Stimulated activated naive CD8-positive, alpha-beta T cell treated with anti-CD3 and anti-CD28 coated beads, Interleukin-15, Interleukin-2, amounts not matched to agents 100 ng/mL and 50 ng/mL, for 24 hours (primary cell): ENCODE measurements at regions not wholly inside any gene's neighbourhood (a gene's known extent, or its start where the extent isn't known, plus 50 kb on each side); places are given as distances from the start of the nearest gene placed in this dataset.

Experiments
- H3K27ac Mint-ChIP-seq: one replicate; pipeline ENCODE4 v1.8.0; 2021; ENCODE audit warnings: mild to moderate bottlenecking, mixed read lengths
- H3K27me3 Mint-ChIP-seq: one replicate; pipeline ENCODE4 v1.8.0; 2021; ENCODE audit warnings: mixed read lengths
- H3K36me3 Mint-ChIP-seq: one replicate; pipeline ENCODE4 v1.8.0; 2021; ENCODE audit warnings: low read depth, mixed read lengths
- H3K4me1 Mint-ChIP-seq: one replicate; pipeline ENCODE4 v1.8.0; 2021; ENCODE audit warnings: low read depth, mixed read lengths
- H3K4me3 Mint-ChIP-seq: one replicate; pipeline ENCODE4 v1.8.0; 2021; ENCODE audit warnings: mild to moderate bottlenecking, mixed read lengths
- H3K9me3 Mint-ChIP-seq: one replicate; pipeline ENCODE4 v1.8.0; 2021; ENCODE audit warnings: mixed read lengths

DNA sequence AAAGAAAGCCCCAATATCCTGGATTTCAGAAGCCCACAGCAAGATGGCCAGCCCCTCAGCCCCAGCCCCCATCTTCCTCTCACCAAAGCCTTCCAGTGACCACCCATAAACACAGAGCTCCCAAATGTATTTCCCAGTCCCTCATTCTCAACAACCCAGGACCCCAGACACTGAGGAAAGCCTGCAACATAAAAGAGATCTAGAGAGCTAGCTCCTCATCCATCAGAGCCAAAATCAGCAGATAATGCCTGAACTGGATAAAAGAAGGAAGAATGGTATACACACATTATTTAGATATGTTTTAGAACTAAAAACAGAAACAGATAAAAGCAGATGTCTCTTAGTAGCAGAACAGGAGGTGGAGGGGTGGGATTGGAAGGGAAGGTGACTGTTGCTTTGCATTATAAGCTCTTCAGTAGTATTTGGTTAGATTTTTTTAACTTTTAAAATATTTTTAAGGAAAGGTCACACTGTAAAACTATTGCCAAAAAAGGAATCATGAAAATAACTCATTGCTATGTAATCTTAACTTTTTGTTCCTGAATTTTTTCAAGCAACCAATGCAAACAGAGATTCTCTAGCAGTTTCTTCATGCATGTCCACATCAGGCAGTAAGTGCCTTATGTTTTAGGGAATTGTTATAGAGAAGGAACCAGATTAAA lies 144.2 kb upstream of the PKDCC start:
- H3K36me3 Mint-ChIP-seq: no peaks in the 10 kb centered on the region
- no peak overlapping the region for H3K27ac Mint-ChIP-seq
- no peaks in the 10 kb centered on the region for H3K9me3 Mint-ChIP-seq
- no peaks in the 10 kb centered on the region for H3K4me1 Mint-ChIP-seq
- no peak overlapping the region for H3K4me3 Mint-ChIP-seq
- H3K27me3 Mint-ChIP-seq: peaks cover 41% of the 10 kb centered on the region

DNA sequence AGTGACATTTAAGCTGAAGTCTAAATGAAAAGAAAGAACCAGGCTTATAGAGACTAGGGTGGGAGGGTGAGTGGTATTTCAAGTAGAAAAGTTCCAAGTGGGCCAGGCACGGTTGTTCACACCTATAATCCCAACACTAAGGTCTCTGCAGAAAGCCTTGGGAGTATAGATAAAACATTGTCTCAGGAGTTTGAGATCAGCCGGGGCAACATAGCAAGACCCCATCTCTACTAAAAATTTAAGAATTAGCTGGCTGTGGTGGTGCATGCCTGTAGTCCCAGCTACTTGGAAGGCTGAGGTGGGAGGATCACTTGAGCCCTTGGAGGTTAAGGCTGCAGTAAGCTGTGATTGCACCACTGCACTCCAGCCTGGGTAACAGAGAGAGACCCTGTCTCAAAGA lies 143.4 kb upstream of the PKDCC start:
- Mint-ChIP-seq H3K27ac (no peak overlapping the region), H3K9me3 (no peaks in the 10 kb centered on the region), H3K36me3 (no peaks in the 10 kb centered on the region), H3K27me3 (peaks cover 36% of the 10 kb centered on the region), H3K4me1 (no peaks in the 10 kb centered on the region), H3K4me3 (no peak overlapping the region)

DNA sequence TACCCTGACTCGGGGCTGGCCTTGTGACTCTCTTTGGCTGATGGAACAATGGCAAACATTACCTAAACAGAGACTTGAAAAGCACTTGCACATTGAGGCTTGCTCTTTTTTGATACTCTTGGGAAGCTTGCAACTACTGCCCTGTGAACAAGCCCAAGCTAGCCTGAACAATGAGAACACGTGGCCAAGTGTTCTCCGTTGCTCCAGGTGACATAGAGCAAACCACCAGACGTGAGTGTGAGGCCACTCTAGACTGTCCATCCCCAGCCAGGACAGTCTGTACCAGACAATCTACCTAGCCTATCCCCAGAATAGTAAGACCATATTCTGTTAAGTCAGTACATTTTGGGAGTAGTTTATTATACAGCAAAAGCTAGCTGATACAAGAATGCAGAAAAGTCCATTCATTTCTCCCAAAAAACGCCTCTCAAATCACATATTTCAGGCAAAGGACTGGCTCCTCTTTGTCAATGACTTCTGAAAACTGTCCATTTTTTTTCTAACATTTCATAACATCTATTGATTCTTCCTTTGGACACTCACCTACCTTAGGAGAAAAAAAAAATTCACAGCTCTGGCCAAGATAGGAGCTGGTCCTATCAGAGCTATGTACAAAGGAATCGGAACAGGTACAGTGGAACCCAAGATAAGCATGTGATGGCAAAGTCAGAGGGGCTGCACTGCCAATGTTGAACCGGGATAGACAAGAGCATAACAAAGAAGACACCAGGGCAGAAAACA lies 142.1 kb upstream of the PKDCC start:
- H3K4me1 Mint-ChIP-seq: no peaks in the 10 kb centered on the region
- H3K4me3 Mint-ChIP-seq: no peak overlapping the region
- H3K27ac Mint-ChIP-seq: no peak overlapping the region
- peaks cover 40% of the 10 kb centered on the region for H3K27me3 Mint-ChIP-seq
- H3K36me3 Mint-ChIP-seq: no peaks in the 10 kb centered on the region
- H3K9me3 Mint-ChIP-seq: no peaks in the 10 kb centered on the region

DNA sequence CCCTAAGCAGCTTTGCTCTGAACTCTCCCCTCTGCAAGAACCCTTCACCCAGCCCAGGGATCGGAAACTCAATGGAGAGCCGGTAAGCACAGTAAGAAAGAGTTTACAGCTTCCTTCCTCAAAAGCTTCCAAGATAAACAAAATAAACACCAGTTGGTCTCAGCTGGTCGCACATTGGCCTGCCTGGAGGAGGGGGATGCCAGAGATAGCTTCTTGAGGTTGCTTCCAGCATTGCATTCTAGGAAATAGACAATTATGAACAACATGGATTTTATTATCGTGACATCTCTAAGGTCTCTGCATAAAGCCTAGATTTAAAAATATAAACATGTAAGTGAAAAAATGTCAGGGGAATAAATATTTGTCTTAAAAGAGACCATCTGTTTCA lies 141.5 kb upstream of the PKDCC start:
- Mint-ChIP-seq H3K4me1 (no peaks in the 10 kb centered on the region), H3K4me3 (no peak overlapping the region), H3K27me3 (peaks cover 42% of the 10 kb centered on the region), H3K36me3 (no peaks in the 10 kb centered on the region), H3K27ac (no peak overlapping the region), H3K9me3 (no peaks in the 10 kb centered on the region)

- Mint-ChIP-seq H3K4me3 (no peak overlapping the region), H3K27me3 (peaks cover 35% of the 10 kb centered on the region), H3K36me3 (no peaks in the 10 kb centered on the region), H3K4me1 (no peaks in the 10 kb centered on the region), H3K9me3 (no peaks in the 10 kb centered on the region), H3K27ac (no peak overlapping the region)
Measured at GRCh38 chr2:41907141-41907540, 140.7 kb upstream of the PKDCC start.

DNA sequence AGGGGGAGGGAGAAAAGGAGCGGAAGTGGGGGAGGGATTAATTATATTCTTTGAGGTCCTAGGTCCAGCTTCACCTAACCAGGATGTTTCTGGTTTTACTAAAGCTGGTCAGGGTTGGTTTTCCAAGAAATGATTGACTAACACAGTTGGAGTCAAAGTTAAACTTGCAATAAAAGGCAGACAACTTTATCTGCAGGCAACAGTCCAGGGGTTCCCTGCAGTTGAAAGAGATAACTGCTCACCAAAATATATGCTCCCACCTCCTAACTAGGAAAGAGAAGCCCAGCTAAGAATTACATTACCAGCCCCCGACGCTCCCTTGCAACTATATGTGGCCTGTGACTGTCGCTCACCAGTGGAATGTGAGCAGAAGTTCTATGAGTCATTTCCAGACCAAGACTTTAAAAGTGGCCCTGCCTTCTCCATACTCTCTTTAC lies 140.0 kb upstream of the PKDCC start:
- no peaks in the 10 kb centered on the region for H3K4me1 Mint-ChIP-seq
- no peaks in the 10 kb centered on the region for H3K36me3 Mint-ChIP-seq
- no peak overlapping the region for H3K4me3 Mint-ChIP-seq
- H3K27me3 Mint-ChIP-seq: peaks cover 35% of the 10 kb centered on the region
- H3K27ac Mint-ChIP-seq: no peak overlapping the region
- no peaks in the 10 kb centered on the region for H3K9me3 Mint-ChIP-seq

DNA sequence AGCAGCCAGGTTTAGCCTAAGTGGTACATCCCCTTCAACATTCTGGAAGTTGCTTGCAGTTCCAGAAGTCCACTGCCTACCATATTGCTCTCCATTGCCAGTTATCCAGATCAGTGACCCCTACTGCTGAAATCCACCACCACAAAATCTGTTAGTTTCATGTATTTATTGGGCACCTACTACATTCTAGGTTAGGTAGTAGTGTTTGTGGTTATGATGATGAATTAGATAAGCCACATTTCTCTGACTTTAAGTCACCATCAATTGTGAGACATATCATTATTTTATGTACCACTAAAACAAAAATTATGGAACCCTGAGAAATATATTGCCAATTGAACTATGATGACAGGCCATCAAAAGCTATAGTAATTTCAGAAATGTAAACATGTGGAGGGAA lies 139.5 kb upstream of the PKDCC start:
- Mint-ChIP-seq H3K27ac (no peak overlapping the region), H3K27me3 (peaks cover 29% of the 10 kb centered on the region), H3K4me3 (no peak overlapping the region), H3K36me3 (no peaks in the 10 kb centered on the region), H3K4me1 (no peaks in the 10 kb centered on the region), H3K9me3 (no peaks in the 10 kb centered on the region)

DNA sequence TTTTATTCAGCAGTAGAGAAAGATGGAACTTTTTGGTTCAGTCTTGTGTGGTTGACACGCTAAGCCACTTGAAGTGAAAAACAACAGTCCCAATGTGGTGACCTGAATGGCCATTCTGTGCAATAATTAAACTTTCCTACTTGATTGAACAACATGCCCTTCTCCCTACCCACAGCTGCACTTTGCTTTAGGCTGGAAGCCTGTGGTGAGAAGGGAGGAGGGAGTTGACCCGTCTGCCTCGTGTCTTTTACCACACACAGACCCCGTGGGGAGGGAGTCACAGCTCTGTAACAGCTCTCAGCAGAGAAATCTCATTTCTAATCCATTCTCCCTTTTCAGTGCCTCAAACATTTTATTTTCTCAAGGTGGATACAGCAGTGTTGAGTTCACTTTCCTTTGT lies 138.2 kb upstream of the PKDCC start:
- no peaks in the 10 kb centered on the region for H3K36me3 Mint-ChIP-seq
- H3K27ac Mint-ChIP-seq: no peak overlapping the region
- peaks cover 22% of the 10 kb centered on the region for H3K27me3 Mint-ChIP-seq
- no peak overlapping the region for H3K4me3 Mint-ChIP-seq
- no peaks in the 10 kb centered on the region for H3K4me1 Mint-ChIP-seq
- no peaks in the 10 kb centered on the region for H3K9me3 Mint-ChIP-seq

GRCh38 chr2:41910126-41910525 lies 137.7 kb upstream of the PKDCC start:
- Mint-ChIP-seq H3K27me3 (peaks cover 22% of the 10 kb centered on the region), H3K36me3 (no peaks in the 10 kb centered on the region), H3K27ac (no peak overlapping the region), H3K9me3 (no peaks in the 10 kb centered on the region), H3K4me1 (no peaks in the 10 kb centered on the region), H3K4me3 (no peak overlapping the region)

- Mint-ChIP-seq H3K9me3 (no peaks in the 10 kb centered on the region), H3K27ac (no peak overlapping the region), H3K4me3 (no peak overlapping the region), H3K27me3 (peaks cover 22% of the 10 kb centered on the region), H3K4me1 (no peaks in the 10 kb centered on the region), H3K36me3 (no peaks in the 10 kb centered on the region)
Measured at GRCh38 chr2:41911033-41911432, 136.8 kb upstream of the PKDCC start.

DNA sequence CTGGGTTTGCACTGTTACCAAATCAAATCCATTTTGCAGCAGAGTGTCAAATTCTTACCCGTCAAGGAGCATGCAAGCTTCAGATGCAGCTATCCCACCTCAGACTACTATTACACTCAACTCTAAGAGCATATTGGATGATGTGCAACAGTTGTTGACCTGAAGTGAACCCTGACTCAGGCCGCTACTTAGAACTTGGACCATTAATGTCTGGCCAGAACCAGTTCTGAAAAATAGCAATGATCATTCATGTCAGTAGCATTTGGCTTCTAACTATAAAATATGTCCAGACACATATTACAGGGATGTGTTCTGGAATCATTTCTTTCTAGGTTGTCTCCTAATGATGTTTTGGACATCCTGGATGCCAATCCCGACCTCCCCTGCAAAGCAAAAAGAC lies 135.5 kb upstream of the PKDCC start:
- no peak overlapping the region for H3K27ac Mint-ChIP-seq
- no peaks in the 10 kb centered on the region for H3K4me1 Mint-ChIP-seq
- peaks cover 14% of the 10 kb centered on the region for H3K27me3 Mint-ChIP-seq
- H3K36me3 Mint-ChIP-seq: no peaks in the 10 kb centered on the region
- no peak overlapping the region for H3K4me3 Mint-ChIP-seq
- no peaks in the 10 kb centered on the region for H3K9me3 Mint-ChIP-seq

GRCh38 chr2:41912776-41913175 lies 135.0 kb upstream of the PKDCC start:
- H3K36me3 Mint-ChIP-seq: no peaks in the 10 kb centered on the region
- H3K27me3 Mint-ChIP-seq: peaks cover 13% of the 10 kb centered on the region
- no peaks in the 10 kb centered on the region for H3K9me3 Mint-ChIP-seq
- no peaks in the 10 kb centered on the region for H3K4me1 Mint-ChIP-seq
- no peak overlapping the region for H3K4me3 Mint-ChIP-seq
- H3K27ac Mint-ChIP-seq: no peak overlapping the region

- Mint-ChIP-seq H3K36me3 (no peaks in the 10 kb centered on the region), H3K27ac (no peak overlapping the region), H3K27me3 (peaks cover 10% of the 10 kb centered on the region), H3K9me3 (no peaks in the 10 kb centered on the region), H3K4me3 (no peak overlapping the region), H3K4me1 (no peaks in the 10 kb centered on the region)
Measured at GRCh38 chr2:41913311-41913710, 134.5 kb upstream of the PKDCC start.

- Mint-ChIP-seq H3K36me3 (no peaks in the 10 kb centered on the region), H3K27ac (no peak overlapping the region), H3K4me1 (no peaks in the 10 kb centered on the region), H3K27me3 (peaks cover 6% of the 10 kb centered on the region), H3K4me3 (no peak overlapping the region), H3K9me3 (no peaks in the 10 kb centered on the region)
Measured at GRCh38 chr2:41913921-41914609, 133.8 kb upstream of the PKDCC start.

DNA sequence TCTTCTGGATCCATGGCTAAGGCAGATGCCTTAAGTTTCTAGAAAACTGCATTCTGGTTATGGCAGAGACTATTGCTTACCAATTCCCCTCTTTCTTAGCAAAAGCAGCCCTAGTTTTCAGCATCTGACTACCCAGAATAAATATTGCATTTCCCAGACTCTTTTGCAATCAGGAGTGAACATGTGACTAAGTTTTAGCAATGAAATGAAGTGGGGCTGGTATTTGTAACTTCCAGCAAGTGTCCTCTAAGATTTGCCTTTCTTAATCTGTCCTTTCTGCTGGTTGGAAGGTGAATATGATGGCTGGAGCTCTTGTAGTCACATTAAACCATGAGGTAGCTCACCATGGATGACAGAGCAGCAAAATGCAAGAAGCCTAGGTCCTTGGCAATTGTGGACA lies 132.9 kb upstream of the PKDCC start:
- Mint-ChIP-seq H3K27me3 (peaks cover 3% of the 10 kb centered on the region), H3K36me3 (no peaks in the 10 kb centered on the region), H3K27ac (no peak overlapping the region), H3K9me3 (no peaks in the 10 kb centered on the region), H3K4me3 (no peak overlapping the region), H3K4me1 (no peaks in the 10 kb centered on the region)
